ENCODE measurements at regions not wholly inside any gene's neighbourhood (a gene's known extent, or its start where the extent isn't known, plus 50 kb on each side); places are given as distances from the start of the nearest gene placed in this dataset.

- Mint-ChIP-seq H3K27ac (ENCODE audit: unreplicated experiment) (no peak overlapping the region), H3K4me1 (ENCODE audit: low read depth, unreplicated experiment) (no peaks in the 10 kb centered on the region), H3K36me3 (ENCODE audit: unreplicated experiment) (no peaks in the 10 kb centered on the region), H3K9me3 (ENCODE audit: unreplicated experiment) (no peaks in the 10 kb centered on the region), H3K4me3 (ENCODE audit: unreplicated experiment) (no peak overlapping the region), H3K27me3 (ENCODE audit: unreplicated experiment) (no peaks in the 10 kb centered on the region)
- no peak for TF ChIP-seq CTCF (IDR thresholded peaks at IDR 0.05; ENCODE audit: partially characterized antibody, unreplicated experiment)
- no peak for DNase-seq
Observed at GRCh38 chr2:65885266-65885665, 452.9 kb upstream of the SPRED2 start.

- Mint-ChIP-seq H3K9me3 (ENCODE audit: unreplicated experiment) (no peaks in the 10 kb centered on the region), H3K27ac (ENCODE audit: unreplicated experiment) (no peak overlapping the region), H3K36me3 (ENCODE audit: unreplicated experiment) (no peaks in the 10 kb centered on the region), H3K27me3 (ENCODE audit: unreplicated experiment) (no peaks in the 10 kb centered on the region), H3K4me1 (ENCODE audit: low read depth, unreplicated experiment) (no peaks in the 10 kb centered on the region), H3K4me3 (ENCODE audit: unreplicated experiment) (no peak overlapping the region)
- TF ChIP-seq CTCF (IDR thresholded peaks at IDR 0.05; ENCODE audit: partially characterized antibody, unreplicated experiment) = no peak
- no peak for DNase-seq
Observed at GRCh38 chr2:65881592-65881991, 449.2 kb upstream of the SPRED2 start.

- no peak overlapping the region for H3K4me3 Mint-ChIP-seq (ENCODE audit: unreplicated experiment)
- no peak for TF ChIP-seq CTCF (IDR thresholded peaks at IDR 0.05; ENCODE audit: partially characterized antibody, unreplicated experiment)
Observed at GRCh38 chr2:65880436-65880835, 448.0 kb upstream of the SPRED2 start.

GRCh38 chr2:65878011-65878340 lies 445.6 kb upstream of the SPRED2 start:
- H3K4me1 Mint-ChIP-seq (ENCODE audit: low read depth, unreplicated experiment) = no peaks in the 10 kb centered on the region
- H3K27me3 Mint-ChIP-seq (ENCODE audit: unreplicated experiment) = no peaks in the 10 kb centered on the region
- no peak overlapping the region for H3K4me3 Mint-ChIP-seq (ENCODE audit: unreplicated experiment)
- H3K9me3 Mint-ChIP-seq (ENCODE audit: unreplicated experiment) = no peaks in the 10 kb centered on the region
- no peak for DNase-seq
- H3K27ac Mint-ChIP-seq (ENCODE audit: unreplicated experiment) = no peak overlapping the region
- H3K36me3 Mint-ChIP-seq (ENCODE audit: unreplicated experiment) = no peaks in the 10 kb centered on the region
- TF ChIP-seq CTCF (IDR thresholded peaks at IDR 0.05; ENCODE audit: partially characterized antibody, unreplicated experiment) = no peak

More at GRCh38 chr2:65880436-65880835, 448.0 kb upstream of the SPRED2 start:
- Mint-ChIP-seq H3K4me1 (ENCODE audit: low read depth, unreplicated experiment) (no peaks in the 10 kb centered on the region), H3K27ac (ENCODE audit: unreplicated experiment) (no peak overlapping the region), H3K27me3 (ENCODE audit: unreplicated experiment) (no peaks in the 10 kb centered on the region), H3K9me3 (ENCODE audit: unreplicated experiment) (no peaks in the 10 kb centered on the region), H3K36me3 (ENCODE audit: unreplicated experiment) (no peaks in the 10 kb centered on the region)
- DNase-seq = no peak

GRCh38 chr2:65877331-65878010 lies 445.1 kb upstream of the SPRED2 start:
- no peaks in the 10 kb centered on the region for H3K4me1 Mint-ChIP-seq (ENCODE audit: low read depth, unreplicated experiment)
- no peaks in the 10 kb centered on the region for H3K36me3 Mint-ChIP-seq (ENCODE audit: unreplicated experiment)
- no peak overlapping the region for H3K27ac Mint-ChIP-seq (ENCODE audit: unreplicated experiment)
- no peaks in the 10 kb centered on the region for H3K9me3 Mint-ChIP-seq (ENCODE audit: unreplicated experiment)
- TF ChIP-seq CTCF (IDR thresholded peaks at IDR 0.05; ENCODE audit: partially characterized antibody, unreplicated experiment) = no peak
- H3K4me3 Mint-ChIP-seq (ENCODE audit: unreplicated experiment) = no peak overlapping the region
- H3K27me3 Mint-ChIP-seq (ENCODE audit: unreplicated experiment) = no peaks in the 10 kb centered on the region
- DNase-seq = no peak

All from glutamatergic neuron (in vitro differentiated cells).